GM18507 (cell line): ENCODE measurements at regions not wholly inside any gene's neighbourhood (a gene's known extent, or its start where the extent isn't known, plus 50 kb on each side); places are given as distances from the start of the nearest gene placed in this dataset.
"Not testable (repeated sequence)": the region's sequence is repeated elsewhere in the genome, so short reads cannot be mapped to it uniquely, and the experiment has no call there.

Experiments used
- DNase-seq: peaks from one replicate; pipeline ENCODE4 v3.0.0; 2011; ENCODE audit warnings: low read depth; ENCODE audit not compliant: insufficient read length; ENCODE audit errors: extremely low spot score
- FAIRE-seq: peaks from 2 replicates; lab custom pipeline; 2011; peaks lifted over from hg19 to GRCh38; lab: Jason Lieb, UNC

DNA sequence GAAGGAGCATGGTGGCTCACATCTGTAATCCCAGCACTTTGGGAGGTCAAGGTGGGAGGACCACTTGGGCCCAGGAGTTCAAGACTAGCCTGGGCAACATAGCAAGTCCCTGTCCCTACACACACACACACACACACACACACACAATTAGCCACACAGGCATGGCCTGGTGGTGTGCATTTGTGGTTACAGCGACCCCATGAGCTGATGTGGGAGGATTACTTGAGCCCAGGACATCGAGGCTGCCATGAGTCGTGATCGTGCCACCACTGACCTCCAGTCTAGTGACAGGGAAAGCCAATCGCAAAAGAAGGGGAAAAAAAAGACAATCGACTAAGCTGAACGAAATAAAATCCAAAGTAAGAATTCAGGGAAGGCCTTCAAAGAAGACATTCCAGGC, 67.9 kb downstream of the TBX3 start:
- DNase-seq: no peak
- no peak for FAIRE-seq

DNA sequence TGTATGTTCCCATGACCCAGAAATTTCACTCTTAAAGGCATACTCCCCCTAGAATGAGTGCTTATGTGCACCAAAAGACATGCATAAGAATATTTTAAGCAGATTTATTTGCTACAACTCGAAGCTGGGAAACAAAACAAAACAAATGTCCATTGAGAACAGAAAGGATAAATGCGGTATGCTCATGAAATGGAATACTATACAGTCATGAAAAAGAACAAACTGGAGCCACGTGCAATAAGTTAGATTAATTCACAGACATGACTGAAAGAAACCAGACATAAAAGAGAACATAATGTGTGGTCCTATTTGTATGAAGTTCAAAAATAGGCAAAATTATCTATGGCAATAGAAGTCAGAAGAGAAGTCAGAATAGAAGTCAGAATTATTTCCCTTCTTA, 69.9 kb downstream of the TBX3 start:
- no peak for DNase-seq
- no peak for FAIRE-seq

DNA sequence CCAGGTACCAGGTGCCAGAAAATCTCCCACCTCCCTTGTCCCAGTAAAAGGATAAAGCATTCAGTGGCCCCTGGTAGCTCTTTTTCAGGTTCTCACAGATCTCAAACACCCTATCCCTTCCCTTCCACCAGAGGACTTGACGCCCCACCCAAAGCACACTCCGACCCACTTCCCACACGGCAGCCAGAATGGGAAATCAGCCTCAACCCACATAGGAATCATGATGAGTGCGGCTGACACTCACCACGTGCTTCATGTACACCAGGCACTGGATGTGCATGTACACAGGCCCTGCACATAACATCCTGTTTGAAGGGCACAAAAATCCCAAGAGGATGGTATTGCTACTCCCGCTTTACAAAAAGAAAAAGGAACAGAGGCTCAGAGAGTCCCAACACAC, 71.9 kb downstream of the TBX3 start:
- no peak for DNase-seq
- no peak for FAIRE-seq

DNA sequence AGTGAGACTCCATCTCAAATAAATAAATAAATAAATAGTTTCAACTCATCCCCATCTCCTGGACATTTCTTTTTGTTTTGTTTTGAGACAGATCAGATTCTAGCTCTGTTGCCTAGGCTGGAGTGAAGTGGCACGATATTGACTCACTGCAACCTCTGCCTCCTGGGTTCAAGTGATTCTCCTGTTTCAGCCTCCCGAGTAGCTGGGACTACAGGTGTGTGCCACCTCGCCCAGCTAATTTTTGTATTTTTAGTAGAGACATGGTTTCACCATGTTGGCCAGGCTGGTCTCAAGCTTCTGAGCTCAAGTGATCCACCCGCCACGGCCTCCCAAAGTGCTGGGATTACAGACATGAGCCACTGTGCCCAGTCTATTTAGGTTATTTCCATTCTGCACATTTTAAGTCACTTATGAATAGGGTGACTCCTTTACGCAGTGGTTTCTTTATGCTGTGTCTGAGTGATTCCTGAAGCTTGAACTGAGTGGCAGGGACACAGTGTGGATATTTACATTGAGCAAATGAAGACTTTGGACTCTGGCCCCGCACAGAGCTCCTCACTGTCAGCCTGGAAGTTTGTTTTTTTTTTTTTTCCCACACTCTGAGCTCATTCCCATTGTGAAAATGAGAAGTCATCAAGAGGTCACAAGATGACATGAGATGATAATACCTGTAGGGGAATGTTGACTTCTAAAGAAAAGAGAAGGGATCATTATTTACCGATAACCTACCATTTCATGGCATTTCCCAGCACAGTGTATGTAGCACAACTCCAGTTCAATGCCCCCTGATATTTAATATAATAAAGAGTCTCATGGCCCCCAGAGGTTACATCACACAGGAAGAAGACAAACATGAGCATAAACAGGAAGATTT, 72.6 kb downstream of the TBX3 start:
- no peak for DNase-seq
- FAIRE-seq: no peak

DNA sequence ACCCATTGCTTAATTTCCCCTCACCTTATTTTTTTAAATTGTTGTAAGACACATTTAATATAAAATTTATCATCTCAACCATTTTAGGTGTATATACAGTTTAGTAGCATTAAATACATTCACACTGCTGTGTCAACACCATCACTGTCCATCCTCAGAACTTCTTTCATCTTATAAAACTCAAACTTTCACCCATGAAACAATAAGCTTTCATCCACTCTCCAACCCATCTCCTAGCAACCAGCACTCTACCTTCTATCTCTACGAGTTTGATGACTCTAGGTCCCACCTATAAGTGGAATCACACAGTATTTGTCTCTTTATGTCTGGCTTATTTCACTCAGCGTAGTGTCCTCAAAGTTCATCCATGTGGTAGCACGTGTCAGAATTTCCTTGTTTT, 75.5 kb downstream of the TBX3 start:
- no peak for DNase-seq
- no peak for FAIRE-seq

DNA sequence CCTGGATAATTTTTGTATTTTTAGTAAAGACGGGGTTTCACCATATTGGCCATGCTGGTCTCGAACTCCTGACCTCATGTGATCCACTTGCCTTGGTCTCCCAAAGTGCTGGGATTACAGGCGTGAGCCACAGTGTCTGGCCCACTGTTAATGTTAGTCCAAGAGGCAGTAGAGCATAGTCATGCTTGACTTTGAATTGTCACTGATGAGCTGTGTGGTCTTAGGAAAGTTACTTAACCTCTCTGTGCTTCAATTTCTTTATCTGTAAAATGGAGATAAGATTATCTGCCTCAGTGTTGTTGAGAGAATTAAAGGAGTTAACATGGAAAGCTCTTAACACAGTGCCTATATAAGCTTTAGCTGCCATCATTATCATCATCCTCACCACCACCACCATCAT, 78.1 kb downstream of the TBX3 start:
- FAIRE-seq (no peak), DNase-seq (no peak)

DNA sequence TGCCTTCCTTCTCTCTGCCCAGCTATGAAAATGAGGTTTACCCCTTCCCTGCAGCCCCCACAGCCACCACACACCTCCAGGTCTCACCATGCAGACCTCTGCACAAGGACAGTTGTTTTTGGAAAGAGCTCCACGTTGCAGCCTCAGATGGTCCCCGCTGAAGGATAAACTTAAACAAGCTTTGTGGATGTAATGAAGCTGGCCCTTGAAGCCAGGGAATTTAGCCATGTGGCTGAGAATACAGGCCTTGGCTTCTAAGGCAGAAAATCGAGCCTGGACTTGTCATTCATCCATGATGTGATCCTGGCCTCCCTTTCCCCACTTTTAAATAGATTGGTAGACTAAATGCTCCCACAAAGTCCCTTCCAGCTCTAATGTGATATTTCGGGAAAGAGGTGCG, 79.4 kb downstream of the TBX3 start:
- FAIRE-seq (no peak), DNase-seq (no peak)

DNA sequence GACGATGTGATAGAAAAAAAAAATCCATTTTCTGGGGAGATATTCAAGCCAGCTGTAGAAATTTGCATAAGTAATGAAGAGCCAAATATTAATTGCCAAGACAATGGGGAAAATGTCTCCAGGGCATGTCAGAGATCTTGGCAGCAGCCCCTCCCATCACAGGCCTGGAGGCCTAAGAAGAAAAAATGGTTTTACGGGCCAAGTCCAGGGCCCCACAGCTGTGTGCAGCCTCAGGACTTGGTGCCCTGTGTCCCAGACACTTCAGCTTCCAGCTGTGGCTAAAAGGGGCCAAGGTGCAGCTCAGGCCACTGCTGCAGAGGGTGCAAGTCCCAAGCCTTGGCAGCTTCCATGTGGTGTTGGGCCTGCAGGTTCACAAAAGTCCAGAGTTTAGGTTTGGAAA, 83.4 kb downstream of the TBX3 start:
- not testable (repeated sequence) for DNase-seq, FAIRE-seq

DNA sequence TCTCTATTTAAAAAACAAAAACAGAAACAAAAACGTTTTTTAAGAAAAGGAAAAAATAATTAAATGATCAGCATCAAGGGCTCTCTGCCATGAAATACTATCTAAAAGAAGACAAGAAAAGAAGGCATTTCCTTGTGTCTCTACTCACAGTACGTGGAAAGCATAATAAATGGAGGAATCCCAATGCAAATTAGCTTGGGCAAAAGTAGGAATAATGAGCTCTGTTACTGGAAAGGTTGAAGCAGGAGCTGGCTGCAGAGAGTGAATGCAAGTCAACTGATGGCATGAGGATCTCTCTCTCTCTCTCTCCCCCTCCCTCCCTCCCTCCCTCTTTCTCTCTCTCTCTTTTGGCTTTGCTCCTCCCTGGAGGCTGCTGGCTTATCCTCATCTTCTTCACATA, 85.9 kb downstream of the TBX3 start:
- FAIRE-seq: no peak
- no peak for DNase-seq

DNA sequence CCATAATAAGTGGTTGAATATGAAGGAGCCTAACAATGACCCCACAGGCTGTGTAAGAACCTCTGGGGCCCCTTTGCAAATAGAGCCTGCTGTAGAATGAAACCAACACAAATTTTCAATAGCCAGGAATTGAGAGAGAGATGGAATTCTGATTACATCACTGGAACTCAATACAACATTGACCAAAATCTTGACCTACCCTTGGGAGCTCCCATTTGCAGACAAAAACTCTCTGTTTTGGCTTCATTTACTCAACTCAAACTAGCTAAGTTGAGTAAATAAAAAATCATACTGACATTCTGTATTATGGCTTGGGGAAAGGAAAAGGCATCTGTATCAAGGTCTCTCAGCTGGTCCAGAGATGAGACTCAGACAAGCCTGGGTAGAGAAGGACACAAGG, 91.0 kb downstream of the TBX3 start:
- FAIRE-seq (no peak), DNase-seq (no peak)

DNA sequence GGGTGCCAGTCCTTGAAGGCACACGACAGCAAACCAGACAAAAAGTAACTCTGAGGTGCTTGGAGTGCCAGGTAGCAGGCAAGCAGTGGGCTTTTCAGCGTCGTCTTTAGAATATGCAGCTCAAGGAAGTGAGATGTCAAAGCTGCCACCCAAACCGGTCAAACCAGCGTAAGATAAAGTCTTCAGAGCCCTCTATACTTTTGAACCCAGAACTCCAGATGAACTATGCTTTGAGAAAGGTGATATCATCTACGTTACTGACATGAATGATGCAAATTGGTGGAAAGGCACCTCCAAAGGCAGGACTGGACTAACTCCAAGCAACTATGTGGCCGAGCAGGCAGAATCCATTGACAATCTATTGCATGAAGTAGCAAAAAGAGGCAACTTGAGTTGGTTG, 95.9 kb downstream of the TBX3 start:
- no peak for FAIRE-seq
- no peak for DNase-seq

DNA sequence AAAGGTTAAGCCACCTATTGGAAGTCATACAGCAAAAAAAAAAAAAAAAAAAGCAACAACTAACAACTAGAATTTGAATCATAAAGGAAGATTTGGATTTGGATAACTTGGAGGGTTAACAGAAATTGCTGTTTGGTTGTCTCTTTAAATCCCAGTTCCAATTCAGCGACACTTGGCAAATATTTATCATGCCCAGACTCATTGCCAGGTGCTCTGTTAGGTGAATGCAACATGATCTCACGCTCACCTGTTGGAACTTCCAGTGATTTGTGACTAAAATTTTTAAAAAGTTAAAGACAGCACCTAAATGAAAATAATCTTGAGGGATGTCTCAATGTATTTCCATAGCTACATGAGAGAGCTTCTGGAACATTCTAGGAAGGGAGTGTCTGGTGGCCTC, 103.7 kb downstream of the TBX3 start:
- no peak for FAIRE-seq

DNA sequence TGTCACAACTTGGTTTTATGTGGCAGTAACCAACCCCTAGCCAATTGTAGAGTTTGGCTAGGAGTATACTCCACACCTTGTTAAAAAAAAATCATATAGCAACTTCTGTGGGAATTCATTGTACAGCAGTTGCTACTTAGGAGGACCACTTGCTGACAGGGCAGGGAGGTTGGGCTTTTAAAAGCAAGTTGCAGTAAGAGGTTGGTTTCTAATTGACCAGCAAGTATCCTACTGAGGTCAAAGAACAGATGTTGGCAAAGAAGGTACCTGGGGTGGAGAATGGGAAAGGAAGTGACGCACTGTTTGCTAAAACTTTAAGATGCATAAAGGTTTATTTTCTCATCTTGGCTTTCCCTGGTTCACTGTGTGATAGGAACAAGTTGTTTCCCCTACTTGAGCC, 104.6 kb downstream of the TBX3 start:
- FAIRE-seq (no peak), DNase-seq (no peak)

More for the DNA sequence above, 103.7 kb downstream of the TBX3 start:
- DNase-seq: no peak

DNA sequence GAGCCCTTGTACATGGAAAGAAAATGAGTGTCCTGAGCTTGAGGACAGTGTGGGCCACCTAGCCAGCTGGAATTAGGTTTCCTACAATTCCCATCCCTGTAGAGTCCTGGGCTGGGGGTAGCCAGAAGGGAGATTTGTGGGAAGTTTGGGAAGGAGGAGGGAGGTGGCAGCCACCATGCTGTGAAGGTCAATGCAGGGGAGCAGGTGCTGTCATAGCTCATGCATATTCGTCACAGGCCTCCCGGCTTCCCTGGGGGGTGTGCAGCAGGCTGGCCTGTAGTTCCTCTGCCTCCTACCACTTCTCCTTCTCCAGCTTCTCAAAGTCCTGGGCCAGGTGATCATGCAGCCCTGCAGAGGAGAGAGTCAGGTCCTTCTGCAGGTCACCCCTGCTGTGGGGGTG, 121.3 kb downstream of the TBX3 start:
- DNase-seq: no peak
- FAIRE-seq: no peak

DNA sequence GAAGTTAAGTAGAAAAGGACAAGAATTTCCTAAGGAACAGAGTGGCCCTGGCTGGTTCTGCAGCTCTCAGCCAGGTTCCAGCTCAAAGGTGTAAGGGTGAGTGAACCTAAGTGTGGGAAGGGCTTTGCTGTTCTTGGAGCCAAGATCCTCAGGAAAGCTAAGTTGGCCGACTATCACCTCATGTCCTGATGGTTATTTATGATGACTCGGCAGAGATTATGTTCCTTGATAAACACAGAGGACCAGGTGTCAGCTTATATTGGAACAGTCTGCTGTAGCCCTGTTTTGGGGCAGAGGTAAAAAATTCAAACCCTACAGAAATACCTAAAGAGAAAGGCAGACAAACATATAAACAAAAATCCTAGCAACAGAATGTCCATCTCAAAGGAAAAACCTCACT, 128.5 kb downstream of the TBX3 start:
- FAIRE-seq: no peak

DNA sequence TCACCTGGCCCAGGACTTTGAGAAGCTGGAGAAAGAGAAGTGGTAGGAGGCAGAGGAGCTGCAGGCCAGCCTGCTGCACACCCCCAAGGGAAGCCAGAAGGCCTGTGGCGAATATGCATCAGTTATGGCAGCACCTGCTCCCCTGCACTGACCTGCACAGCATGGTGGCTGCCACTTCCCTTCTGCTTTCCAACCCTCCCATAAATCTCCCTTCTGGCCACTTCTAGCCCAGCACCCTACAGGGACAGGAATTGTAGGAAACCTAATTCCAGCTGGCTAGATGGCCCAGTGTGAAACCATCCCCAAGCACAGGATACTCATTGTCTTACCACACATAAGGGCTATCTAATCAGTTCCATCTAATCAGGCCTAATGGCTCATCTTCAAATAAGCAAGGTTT, 136.3 kb downstream of the TBX3 start:
- FAIRE-seq (no peak), DNase-seq (no peak)

More for the DNA sequence above, 128.5 kb downstream of the TBX3 start:
- no peak for DNase-seq

DNA sequence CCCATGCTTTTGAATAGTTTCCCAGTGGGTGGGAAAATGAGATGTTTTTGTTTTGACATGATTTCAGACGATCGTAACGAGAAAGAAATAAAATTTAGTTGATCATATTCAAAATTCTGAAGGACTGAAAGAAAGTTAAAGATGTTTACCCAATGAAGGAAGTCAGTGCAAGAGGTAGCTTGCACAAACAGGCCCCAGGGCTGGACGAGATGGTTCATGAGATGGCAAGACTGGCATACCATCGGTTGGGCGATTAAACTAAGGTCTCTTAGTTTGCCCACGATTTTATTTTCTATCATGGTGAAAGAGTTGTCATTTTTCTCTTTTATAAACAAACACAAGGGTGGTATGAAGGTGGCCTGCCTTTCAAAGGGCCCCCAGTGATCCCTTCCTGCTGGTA, 124.5 kb upstream of the TBX5 start:
- FAIRE-seq (no peak), DNase-seq (no peak)

DNA sequence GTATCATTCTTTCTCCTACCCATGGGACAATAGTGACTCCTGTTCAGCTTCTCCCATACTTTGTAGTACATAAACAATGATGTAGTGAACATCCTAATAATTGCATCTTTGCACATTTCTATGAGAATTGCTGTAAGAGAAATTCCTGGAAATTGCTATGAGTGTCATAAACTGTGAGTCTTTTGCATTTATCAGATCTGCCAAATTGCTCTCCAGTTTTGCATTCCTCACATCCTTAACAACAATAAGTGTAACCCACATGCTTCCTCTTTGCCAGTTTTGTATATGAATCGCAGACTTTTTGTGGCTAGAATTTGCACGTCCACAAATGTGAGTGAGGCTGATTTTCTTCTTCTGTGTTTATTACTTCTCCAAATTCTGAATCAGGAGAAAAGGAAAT, 124.0 kb upstream of the TBX5 start:
- FAIRE-seq (no peak), DNase-seq (no peak)

DNA sequence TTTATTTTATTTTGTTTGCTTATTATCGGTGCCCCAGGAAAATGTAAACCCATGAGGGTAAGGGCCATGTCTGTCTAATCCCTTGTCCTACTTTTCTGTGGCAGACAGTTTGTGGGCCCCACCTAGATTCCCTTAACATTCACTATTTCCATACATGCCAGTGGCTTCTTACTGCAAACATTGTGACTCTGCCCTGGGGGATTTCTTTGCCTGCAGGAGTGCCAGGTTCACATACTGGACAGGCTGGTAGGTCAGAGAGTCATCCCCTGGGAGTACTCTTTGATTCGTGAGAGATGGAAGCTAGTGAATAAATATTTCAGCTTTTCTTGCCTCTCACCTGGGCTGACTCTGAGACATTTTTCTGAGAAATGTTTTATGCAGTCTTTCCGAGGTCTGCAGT, 122.8 kb upstream of the TBX5 start:
- DNase-seq (no peak), FAIRE-seq (no peak)

DNA sequence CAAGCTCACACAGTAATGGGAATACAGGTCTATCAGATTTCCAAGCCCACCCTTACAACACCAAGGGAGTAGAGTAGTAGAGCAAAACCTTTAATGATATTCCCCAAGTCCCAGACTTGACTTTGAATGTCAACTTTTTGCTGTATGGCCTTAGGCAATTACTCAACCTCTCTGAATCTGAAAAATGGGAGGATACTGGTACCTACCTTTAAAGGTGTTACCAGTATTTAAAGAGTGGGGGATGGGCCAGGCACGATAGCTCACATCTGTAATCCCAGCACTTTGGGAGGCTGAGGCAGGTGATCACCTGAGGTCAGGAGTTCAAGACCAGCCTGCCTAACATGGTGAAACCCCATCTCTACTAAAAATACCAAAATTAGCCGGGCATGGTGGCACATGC, 115.2 kb upstream of the TBX5 start:
- not testable (repeated sequence) for FAIRE-seq, DNase-seq

DNA sequence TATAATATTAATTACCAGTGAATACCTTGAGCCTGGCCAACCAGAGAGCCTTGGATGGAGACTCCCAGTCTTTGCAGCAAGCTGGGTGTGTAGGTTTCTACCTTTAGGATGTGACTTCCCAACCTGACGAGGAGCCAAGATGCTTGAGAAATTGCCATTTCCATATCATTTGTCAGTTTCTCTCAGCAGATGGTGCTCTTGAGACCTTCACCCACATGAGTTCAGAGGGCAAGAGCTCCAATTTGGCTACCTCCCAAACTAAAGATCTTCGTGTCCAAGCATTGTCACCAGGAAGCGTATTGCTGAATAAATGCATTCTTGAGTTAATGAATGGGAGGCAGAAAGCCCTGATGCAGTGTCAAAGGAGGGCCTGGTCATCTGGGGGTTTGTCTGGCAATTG, 106.4 kb upstream of the TBX5 start:
- FAIRE-seq: no peak

More for the DNA sequence above, 106.4 kb upstream of the TBX5 start:
- no peak for DNase-seq
